ENCODE measurements at regions not wholly inside any gene's neighbourhood (a gene's known extent, or its start where the extent isn't known, plus 50 kb on each side); places are given as distances from the start of the nearest gene placed in this dataset.
"Not testable (repeated sequence)": the region's sequence is repeated elsewhere in the genome, so short reads cannot be mapped to it uniquely, and the experiment has no call there.

- Histone ChIP-seq H3K4me3 (ENCODE audit: low read length) (no peak overlapping the region), H3K27ac (ENCODE audit: low read length) (no peak overlapping the region), H3K4me1 (ENCODE audit: control insufficient read depth, insufficient read depth, low read length) (peaks cover 18% of the 10 kb centered on the region), H3K9me3 (replicated peaks; ENCODE audit: control insufficient read depth, low read depth, low read length) (no peaks in the 10 kb centered on the region), H3K36me3 (ENCODE audit: control insufficient read depth, insufficient read depth, low read length) (no peaks in the 10 kb centered on the region), H3K27me3 (ENCODE audit: control insufficient read depth, insufficient read depth, low read length) (peaks cover 2% of the 10 kb centered on the region)
- 60% methylated on average over 1 of the region's 2 CpGs for WGBS (ENCODE audit: insufficient coverage)
- DNase-seq = peak; percentile 71
Measured at GRCh38 chr20:40282541-40282940, 406.5 kb downstream of the MAFB start.

- Histone ChIP-seq H3K27ac (ENCODE audit: low read length) (no peak overlapping the region), H3K4me1 (ENCODE audit: control insufficient read depth, insufficient read depth, low read length) (peaks cover 12% of the 10 kb centered on the region), H3K4me3 (ENCODE audit: low read length) (no peak overlapping the region), H3K27me3 (ENCODE audit: control insufficient read depth, insufficient read depth, low read length) (peaks cover 2% of the 10 kb centered on the region), H3K9me3 (replicated peaks; ENCODE audit: control insufficient read depth, low read depth, low read length) (no peaks in the 10 kb centered on the region), H3K36me3 (ENCODE audit: control insufficient read depth, insufficient read depth, low read length) (no peaks in the 10 kb centered on the region)
- WGBS (ENCODE audit: insufficient coverage) = 89% methylated on average over 4 of the region's 4 CpGs
- no peak for DNase-seq
Measured at GRCh38 chr20:40280616-40281015, 408.4 kb downstream of the MAFB start.

GRCh38 chr20:40279390-40279789 is 409.6 kb downstream of the MAFB start:
- Histone ChIP-seq H3K36me3 (ENCODE audit: control insufficient read depth, insufficient read depth, low read length) (no peaks in the 10 kb centered on the region), H3K4me3 (ENCODE audit: low read length) (no peak overlapping the region), H3K4me1 (ENCODE audit: control insufficient read depth, insufficient read depth, low read length) (peaks cover 15% of the 10 kb centered on the region), H3K27me3 (ENCODE audit: control insufficient read depth, insufficient read depth, low read length) (no peaks in the 10 kb centered on the region), H3K27ac (ENCODE audit: low read length) (no peak overlapping the region), H3K9me3 (replicated peaks; ENCODE audit: control insufficient read depth, low read depth, low read length) (no peaks in the 10 kb centered on the region)
- WGBS (ENCODE audit: insufficient coverage) = 20% methylated on average over 1 of the region's 1 CpG
- DNase-seq = peak; percentile 92

- DNase-seq = no peak
- Histone ChIP-seq H3K27ac (ENCODE audit: low read length) (no peak overlapping the region), H3K27me3 (ENCODE audit: control insufficient read depth, insufficient read depth, low read length) (no peaks in the 10 kb centered on the region), H3K9me3 (replicated peaks; ENCODE audit: control insufficient read depth, low read depth, low read length) (no peaks in the 10 kb centered on the region), H3K4me1 (ENCODE audit: control insufficient read depth, insufficient read depth, low read length) (peaks cover 15% of the 10 kb centered on the region), H3K4me3 (ENCODE audit: low read length) (no peak overlapping the region), H3K36me3 (ENCODE audit: control insufficient read depth, insufficient read depth, low read length) (no peaks in the 10 kb centered on the region)
- WGBS (ENCODE audit: insufficient coverage) = 100% methylated on average over 1 of the region's 3 CpGs
Measured at GRCh38 chr20:40278673-40279072, 410.4 kb downstream of the MAFB start.

GRCh38 chr20:40276301-40276700 is 412.7 kb downstream of the MAFB start:
- H3K36me3 ChIP-seq (ENCODE audit: control insufficient read depth, insufficient read depth, low read length) = no peaks in the 10 kb centered on the region
- H3K9me3 ChIP-seq (replicated peaks; ENCODE audit: control insufficient read depth, low read depth, low read length) = no peaks in the 10 kb centered on the region
- H3K27ac ChIP-seq (ENCODE audit: low read length) = no peak overlapping the region
- peaks cover 10% of the 10 kb centered on the region for H3K4me1 ChIP-seq (ENCODE audit: control insufficient read depth, insufficient read depth, low read length)
- DNase-seq = peak; percentile 76
- no peak overlapping the region for H3K4me3 ChIP-seq (ENCODE audit: low read length)
- WGBS (ENCODE audit: insufficient coverage) = 29% methylated on average over 4 of the region's 4 CpGs
- H3K27me3 ChIP-seq (ENCODE audit: control insufficient read depth, insufficient read depth, low read length) = no peaks in the 10 kb centered on the region

- peak; percentile 51 for DNase-seq
- no peaks in the 10 kb centered on the region for H3K36me3 ChIP-seq (ENCODE audit: control insufficient read depth, insufficient read depth, low read length)
- H3K4me3 ChIP-seq (ENCODE audit: low read length) = no peak overlapping the region
- peaks cover 10% of the 10 kb centered on the region for H3K4me1 ChIP-seq (ENCODE audit: control insufficient read depth, insufficient read depth, low read length)
- H3K27ac ChIP-seq (ENCODE audit: low read length) = no peak overlapping the region
- H3K27me3 ChIP-seq (ENCODE audit: control insufficient read depth, insufficient read depth, low read length) = no peaks in the 10 kb centered on the region
- WGBS (ENCODE audit: insufficient coverage) = 20% methylated on average over 1 of the region's 10 CpGs
- H3K9me3 ChIP-seq (replicated peaks; ENCODE audit: control insufficient read depth, low read depth, low read length) = no peaks in the 10 kb centered on the region
Measured at GRCh38 chr20:40275738-40276137, 413.3 kb downstream of the MAFB start.

- Histone ChIP-seq H3K36me3 (ENCODE audit: control insufficient read depth, insufficient read depth, low read length) (no peaks in the 10 kb centered on the region), H3K9me3 (replicated peaks; ENCODE audit: control insufficient read depth, low read depth, low read length) (no peaks in the 10 kb centered on the region), H3K4me3 (ENCODE audit: low read length) (no peak overlapping the region), H3K4me1 (ENCODE audit: control insufficient read depth, insufficient read depth, low read length) (peaks cover 10% of the 10 kb centered on the region), H3K27ac (ENCODE audit: low read length) (no peak overlapping the region), H3K27me3 (ENCODE audit: control insufficient read depth, insufficient read depth, low read length) (no peaks in the 10 kb centered on the region)
- WGBS (ENCODE audit: insufficient coverage) = 61% methylated on average over 2 of the region's 3 CpGs
- peak; percentile 59 for DNase-seq
Measured at GRCh38 chr20:40274912-40275533, 414.0 kb downstream of the MAFB start.

GRCh38 chr20:40269274-40269673 is 419.8 kb downstream of the MAFB start:
- not testable (repeated sequence) for H3K9me3 ChIP-seq (replicated peaks; ENCODE audit: control insufficient read depth, low read depth, low read length); H3K36me3 ChIP-seq (ENCODE audit: control insufficient read depth, insufficient read depth, low read length); H3K4me1 ChIP-seq (ENCODE audit: control insufficient read depth, insufficient read depth, low read length); H3K27me3 ChIP-seq (ENCODE audit: control insufficient read depth, insufficient read depth, low read length); H3K27ac ChIP-seq (ENCODE audit: low read length); DNase-seq; H3K4me3 ChIP-seq (ENCODE audit: low read length)
- 73% methylated on average over 3 of the region's 11 CpGs for WGBS (ENCODE audit: insufficient coverage)

- H3K4me3 ChIP-seq (ENCODE audit: low read length) = no peak overlapping the region
- no peaks in the 10 kb centered on the region for H3K27me3 ChIP-seq (ENCODE audit: control insufficient read depth, insufficient read depth, low read length)
- H3K36me3 ChIP-seq (ENCODE audit: control insufficient read depth, insufficient read depth, low read length) = no peaks in the 10 kb centered on the region
- DNase-seq = no peak
- H3K9me3 ChIP-seq (replicated peaks; ENCODE audit: control insufficient read depth, low read depth, low read length) = no peaks in the 10 kb centered on the region
- H3K27ac ChIP-seq (ENCODE audit: low read length) = no peak overlapping the region
- whole genome bisulfite sequencing (ENCODE audit: insufficient coverage) = no CpG with 5 or more reads among the region's 3 CpGs
- peaks cover 2% of the 10 kb centered on the region for H3K4me1 ChIP-seq (ENCODE audit: control insufficient read depth, insufficient read depth, low read length)
Measured at GRCh38 chr20:40268321-40269075, 420.5 kb downstream of the MAFB start.

- Histone ChIP-seq H3K36me3 (ENCODE audit: control insufficient read depth, insufficient read depth, low read length) (no peaks in the 10 kb centered on the region), H3K27ac (ENCODE audit: low read length) (no peak overlapping the region), H3K4me3 (ENCODE audit: low read length) (no peak overlapping the region), H3K27me3 (ENCODE audit: control insufficient read depth, insufficient read depth, low read length) (no peaks in the 10 kb centered on the region), H3K4me1 (ENCODE audit: control insufficient read depth, insufficient read depth, low read length) (peaks cover 2% of the 10 kb centered on the region), H3K9me3 (replicated peaks; ENCODE audit: control insufficient read depth, low read depth, low read length) (no peaks in the 10 kb centered on the region)
- DNase-seq = no peak
- WGBS (ENCODE audit: insufficient coverage) = 69% methylated on average over 2 of the region's 6 CpGs
Measured at GRCh38 chr20:40265825-40266533, 423.1 kb downstream of the MAFB start.
